Amygdala (tissue), 56 donors: ENCODE measurements at regions not wholly inside any gene's neighbourhood (a gene's known extent, or its start where the extent isn't known, plus 50 kb on each side); places are given as distances from the start of the nearest gene placed in this dataset.

ENCODE experiments used
- DNase-seq, 56 donors: peaks; one replicate each; lab custom pipeline; 2025; lab: John Stamatoyannopoulos, UW

GRCh38 chr12:126362964-126363363 is 1297.7 kb downstream of the AACS start:
- DNase-seq = no peak

GRCh38 chr12:126369487-126370463 is 1304.5 kb downstream of the AACS start:
- no peak for DNase-seq

GRCh38 chr12:126383506-126383905 is 1318.3 kb downstream of the AACS start:
- no peak for DNase-seq

- DNase-seq = no peak
These were observed 1318.9 kb downstream of the AACS start for GRCh38 chr12:126384026-126384564.

GRCh38 chr12:126385785-126386184 is 1320.5 kb downstream of the AACS start:
- DNase-seq = no peak

- peak in 2 of 56 donors; percentile 1 to 6 for DNase-seq
These were observed 1324.1 kb downstream of the AACS start for GRCh38 chr12:126389220-126389841.

- no peak for DNase-seq
These were observed 1324.7 kb downstream of the AACS start for GRCh38 chr12:126389961-126390360.

- no peak for DNase-seq
These were observed 1325.8 kb downstream of the AACS start for GRCh38 chr12:126390969-126391566.

- DNase-seq = no peak
These were observed 1331.3 kb downstream of the AACS start for GRCh38 chr12:126396536-126396935.

- DNase-seq = peak in 16 of 56 donors; percentile 1 to 69 (median 12)
These were observed 1331.9 kb downstream of the AACS start for GRCh38 chr12:126397071-126397581.

- no peak for DNase-seq
These were observed 1332.4 kb downstream of the AACS start for GRCh38 chr12:126397660-126398059.

GRCh38 chr12:126400831-126401230 is 1335.6 kb downstream of the AACS start:
- DNase-seq = no peak

- DNase-seq = no peak
These were observed 1339.2 kb downstream of the AACS start for GRCh38 chr12:126404293-126404881.

GRCh38 chr12:126418400-126418799 is 1353.2 kb downstream of the AACS start:
- DNase-seq = peak in 1 of 56 donors; percentile 1

GRCh38 chr12:126419131-126419530 is 1353.9 kb downstream of the AACS start:
- DNase-seq = no peak

- no peak for DNase-seq
These were observed 1359.5 kb downstream of the AACS start for GRCh38 chr12:126424696-126425095.

- no peak for DNase-seq
These were observed 1360.0 kb downstream of the AACS start for GRCh38 chr12:126425264-126425663.

GRCh38 chr12:126428769-126429168 is 1363.5 kb downstream of the AACS start:
- no peak for DNase-seq

- no peak for DNase-seq
These were observed 1365.7 kb downstream of the AACS start for GRCh38 chr12:126430921-126431320.

- no peak for DNase-seq
These were observed 1366.5 kb downstream of the AACS start for GRCh38 chr12:126431767-126432166.
